ENCODE measurements at regions not wholly inside any gene's neighbourhood (a gene's known extent, or its start where the extent isn't known, plus 50 kb on each side); places are given as distances from the start of the nearest gene placed in this dataset.

DNA sequence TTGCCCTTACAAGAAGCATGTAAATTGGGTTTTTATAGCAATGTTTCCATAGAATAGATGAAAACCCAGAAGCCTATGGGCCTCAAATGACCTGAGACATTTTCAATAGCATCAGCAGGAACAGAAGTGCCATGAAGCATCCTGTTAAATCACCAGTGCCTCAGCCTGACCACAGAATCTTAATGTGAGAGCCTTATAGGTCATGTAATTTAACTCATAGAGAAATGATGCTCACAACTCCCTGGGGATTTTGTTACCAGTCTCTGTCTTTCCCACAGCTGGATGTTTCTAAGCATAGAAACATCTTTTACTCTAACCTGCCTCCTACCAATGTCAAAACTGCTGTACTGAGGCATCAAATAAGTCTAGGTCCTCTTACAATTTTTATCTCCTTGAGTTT, 295.8 kb upstream of the ACVR2A start:
- Histone ChIP-seq H3K36me3 (no peaks in the 10 kb centered on the region), H3K27ac (no peak overlapping the region), H3K27me3 (ENCODE audit: insufficient read depth, low read depth, severe bottlenecking) (no peaks in the 10 kb centered on the region), H3K9me3 (ENCODE audit: severe bottlenecking) (no peaks in the 10 kb centered on the region), H3K4me3 (ENCODE audit: low read depth, low read length) (no peak overlapping the region)
- DNase-seq = no peak
- no peak for TF ChIP-seq CTCF (IDR thresholded peaks at IDR 0.05; ENCODE audit: low read depth, low read length)

DNA sequence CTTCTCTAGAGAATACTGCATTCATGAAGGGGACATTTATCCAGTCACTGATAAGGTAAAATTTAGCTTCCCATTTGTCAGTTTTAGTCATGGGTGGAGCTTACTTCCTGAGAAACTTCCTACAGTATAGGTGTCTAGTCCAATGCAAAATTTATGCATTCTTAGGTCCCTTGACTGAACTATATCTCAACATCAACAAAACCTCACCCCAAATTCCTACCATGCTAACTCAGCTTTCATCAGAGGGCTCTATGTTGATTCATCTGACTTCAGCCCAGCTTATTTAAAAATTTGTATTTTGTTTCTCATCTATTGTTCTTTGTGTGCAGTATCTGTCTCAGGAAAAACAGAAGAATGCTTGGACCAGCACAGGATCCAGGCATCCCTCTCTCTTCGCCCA, 296.4 kb upstream of the ACVR2A start:
- Histone ChIP-seq H3K9me3 (ENCODE audit: severe bottlenecking) (no peaks in the 10 kb centered on the region), H3K27ac (no peak overlapping the region), H3K4me3 (ENCODE audit: low read depth, low read length) (no peak overlapping the region), H3K36me3 (no peaks in the 10 kb centered on the region), H3K27me3 (ENCODE audit: insufficient read depth, low read depth, severe bottlenecking) (no peaks in the 10 kb centered on the region)
- DNase-seq = no peak
- TF ChIP-seq CTCF (IDR thresholded peaks at IDR 0.05; ENCODE audit: low read depth, low read length) = no peak

GRCh38 chr2:147547440-147547839, 297.4 kb upstream of the ACVR2A start:
- TF ChIP-seq CTCF (IDR thresholded peaks at IDR 0.05; ENCODE audit: low read depth, low read length) = no peak
- no peaks in the 10 kb centered on the region for H3K36me3 ChIP-seq
- no peak overlapping the region for H3K4me3 ChIP-seq (ENCODE audit: low read depth, low read length)
- H3K27me3 ChIP-seq (ENCODE audit: insufficient read depth, low read depth, severe bottlenecking) = no peaks in the 10 kb centered on the region
- no peak overlapping the region for H3K27ac ChIP-seq
- no peak for DNase-seq
- H3K9me3 ChIP-seq (ENCODE audit: severe bottlenecking) = no peaks in the 10 kb centered on the region

- H3K27ac ChIP-seq = no peak overlapping the region
- no peak for DNase-seq
- H3K9me3 ChIP-seq (ENCODE audit: severe bottlenecking) = no peaks in the 10 kb centered on the region
- TF ChIP-seq CTCF (IDR thresholded peaks at IDR 0.05; ENCODE audit: low read depth, low read length) = no peak
- no peak overlapping the region for H3K4me3 ChIP-seq (ENCODE audit: low read depth, low read length)
- no peaks in the 10 kb centered on the region for H3K36me3 ChIP-seq
- no peaks in the 10 kb centered on the region for H3K27me3 ChIP-seq (ENCODE audit: insufficient read depth, low read depth, severe bottlenecking)
Observed at GRCh38 chr2:147546109-147546508, 298.7 kb upstream of the ACVR2A start.

DNA sequence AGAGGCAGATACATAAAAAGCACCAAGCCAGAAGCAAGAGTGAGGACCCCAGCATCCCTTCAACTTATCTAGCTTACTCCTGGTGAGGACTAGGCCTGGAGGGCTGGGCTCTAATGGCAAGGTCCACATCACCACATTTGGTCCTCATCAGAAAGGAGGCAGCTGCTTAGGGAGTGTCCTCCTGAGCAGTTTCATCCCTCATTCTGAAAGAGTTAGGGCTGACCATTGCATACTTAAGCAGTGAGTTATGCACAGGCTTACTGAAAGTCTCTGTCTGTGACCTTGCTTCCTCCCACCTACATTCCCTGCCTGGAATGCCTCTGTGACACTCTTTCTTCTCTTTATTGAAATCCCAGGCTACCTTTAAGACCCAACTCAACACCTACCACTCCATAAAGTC, 301.8 kb upstream of the ACVR2A start:
- no peak for TF ChIP-seq CTCF (IDR thresholded peaks at IDR 0.05; ENCODE audit: low read depth, low read length)
- H3K4me3 ChIP-seq (ENCODE audit: low read depth, low read length) = no peak overlapping the region
- H3K36me3 ChIP-seq = no peaks in the 10 kb centered on the region
- no peak overlapping the region for H3K27ac ChIP-seq
- no peak for DNase-seq
- no peaks in the 10 kb centered on the region for H3K27me3 ChIP-seq (ENCODE audit: insufficient read depth, low read depth, severe bottlenecking)
- no peaks in the 10 kb centered on the region for H3K9me3 ChIP-seq (ENCODE audit: severe bottlenecking)

- Histone ChIP-seq H3K4me3 (ENCODE audit: low read depth, low read length) (no peak overlapping the region), H3K9me3 (ENCODE audit: severe bottlenecking) (no peaks in the 10 kb centered on the region), H3K27ac (no peak overlapping the region), H3K27me3 (ENCODE audit: insufficient read depth, low read depth, severe bottlenecking) (no peaks in the 10 kb centered on the region), H3K36me3 (no peaks in the 10 kb centered on the region)
- no peak for DNase-seq
- TF ChIP-seq CTCF (IDR thresholded peaks at IDR 0.05; ENCODE audit: low read depth, low read length) = no peak
Observed at GRCh38 chr2:147542351-147542750, 302.5 kb upstream of the ACVR2A start.

All from WERI-Rb-1 (cell line).